ENCODE measurements at regions not wholly inside any gene's neighbourhood (a gene's known extent, or its start where the extent isn't known, plus 50 kb on each side); places are given as distances from the start of the nearest gene placed in this dataset.

DNA sequence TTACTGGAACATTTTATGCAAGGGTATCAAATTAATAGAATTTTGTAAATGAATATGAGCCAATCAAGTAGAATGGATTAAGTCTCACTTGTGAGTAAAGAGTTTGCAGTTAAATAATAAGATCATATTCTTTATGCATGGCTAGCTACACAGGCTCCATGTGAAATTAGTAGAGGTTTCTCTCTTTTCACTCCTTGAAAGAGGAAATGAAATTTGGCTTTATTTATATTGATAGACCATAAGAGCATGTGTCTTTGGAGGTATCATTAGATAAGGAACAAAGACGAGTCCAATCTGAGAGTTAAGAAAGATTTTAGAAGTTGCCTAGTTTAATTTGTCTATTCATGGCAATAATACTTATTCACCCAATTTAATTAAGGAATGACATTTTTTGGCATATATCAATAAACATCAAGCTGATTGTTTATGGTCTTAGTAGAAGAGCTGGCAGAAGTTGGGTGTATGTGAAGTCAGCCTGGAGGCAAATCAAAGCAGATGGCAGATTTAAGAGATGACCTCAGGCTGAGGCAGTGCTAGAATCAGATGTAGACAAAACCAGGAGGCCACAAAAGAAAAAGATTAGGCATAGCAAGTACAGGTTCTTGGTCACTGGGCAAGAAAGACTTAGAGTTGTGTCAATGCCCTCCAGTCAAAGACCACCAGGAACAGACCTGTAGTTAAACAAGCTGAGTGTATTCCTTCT, 406.5 kb upstream of the ARHGEF26 start:
- TF ChIP-seq, protein P1, sequence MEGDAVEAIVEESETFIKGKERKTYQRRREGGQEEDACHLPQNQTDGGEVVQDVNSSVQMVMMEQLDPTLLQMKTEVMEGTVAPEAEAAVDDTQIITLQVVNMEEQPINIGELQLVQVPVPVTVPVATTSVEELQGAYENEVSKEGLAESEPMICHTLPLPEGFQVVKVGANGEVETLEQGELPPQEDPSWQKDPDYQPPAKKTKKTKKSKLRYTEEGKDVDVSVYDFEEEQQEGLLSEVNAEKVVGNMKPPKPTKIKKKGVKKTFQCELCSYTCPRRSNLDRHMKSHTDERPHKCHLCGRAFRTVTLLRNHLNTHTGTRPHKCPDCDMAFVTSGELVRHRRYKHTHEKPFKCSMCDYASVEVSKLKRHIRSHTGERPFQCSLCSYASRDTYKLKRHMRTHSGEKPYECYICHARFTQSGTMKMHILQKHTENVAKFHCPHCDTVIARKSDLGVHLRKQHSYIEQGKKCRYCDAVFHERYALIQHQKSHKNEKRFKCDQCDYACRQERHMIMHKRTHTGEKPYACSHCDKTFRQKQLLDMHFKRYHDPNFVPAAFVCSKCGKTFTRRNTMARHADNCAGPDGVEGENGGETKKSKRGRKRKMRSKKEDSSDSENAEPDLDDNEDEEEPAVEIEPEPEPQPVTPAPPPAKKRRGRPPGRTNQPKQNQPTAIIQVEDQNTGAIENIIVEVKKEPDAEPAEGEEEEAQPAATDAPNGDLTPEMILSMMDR (IDR thresholded peaks at IDR 0.05; ENCODE audit: low read depth, low read length): no peak
- Histone ChIP-seq H3K4me3 (no peak overlapping the region), H3K36me3 (no peaks in the 10 kb centered on the region), H3K9me3 (ENCODE audit: low read depth) (no peaks in the 10 kb centered on the region), H3K4me1 (ENCODE audit: low read depth) (no peaks in the 10 kb centered on the region), H3K27me3 (no peaks in the 10 kb centered on the region), H3K27ac (no peak overlapping the region)
- DNase-seq (ENCODE audit: low read depth in 1 of 2, low spot score in 1 of 2): no peak

DNA sequence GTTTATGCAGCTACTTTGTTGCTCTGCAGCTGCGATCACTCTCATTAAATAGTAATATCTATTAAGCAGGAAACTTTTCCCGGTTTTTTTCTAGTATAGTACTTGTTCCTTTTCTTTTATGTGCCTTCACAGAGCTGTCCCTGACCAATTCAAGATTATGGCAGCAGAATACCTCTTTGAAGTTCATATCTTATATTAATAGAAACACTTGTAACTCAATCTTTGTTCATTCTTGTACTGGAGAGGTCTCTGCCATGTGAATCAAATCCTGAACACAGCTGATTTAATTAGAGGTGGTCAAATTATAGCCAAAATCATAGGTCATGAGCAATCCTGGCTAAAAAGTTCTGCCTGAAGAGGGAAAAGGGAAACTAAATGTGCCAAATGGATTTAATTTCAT, 399.0 kb upstream of the ARHGEF26 start:
- H3K36me3 ChIP-seq: no peaks in the 10 kb centered on the region
- TF ChIP-seq, protein P1 (IDR thresholded peaks at IDR 0.05; ENCODE audit: low read depth, low read length): no peak
- no peaks in the 10 kb centered on the region for H3K27me3 ChIP-seq
- H3K9me3 ChIP-seq (ENCODE audit: low read depth): no peaks in the 10 kb centered on the region
- no peak for DNase-seq (ENCODE audit: low read depth in 1 of 2, low spot score in 1 of 2)
- peaks cover 17% of the 10 kb centered on the region for H3K4me1 ChIP-seq (ENCODE audit: low read depth)
- H3K27ac ChIP-seq: no peak overlapping the region
- H3K4me3 ChIP-seq: no peak overlapping the region

DNA sequence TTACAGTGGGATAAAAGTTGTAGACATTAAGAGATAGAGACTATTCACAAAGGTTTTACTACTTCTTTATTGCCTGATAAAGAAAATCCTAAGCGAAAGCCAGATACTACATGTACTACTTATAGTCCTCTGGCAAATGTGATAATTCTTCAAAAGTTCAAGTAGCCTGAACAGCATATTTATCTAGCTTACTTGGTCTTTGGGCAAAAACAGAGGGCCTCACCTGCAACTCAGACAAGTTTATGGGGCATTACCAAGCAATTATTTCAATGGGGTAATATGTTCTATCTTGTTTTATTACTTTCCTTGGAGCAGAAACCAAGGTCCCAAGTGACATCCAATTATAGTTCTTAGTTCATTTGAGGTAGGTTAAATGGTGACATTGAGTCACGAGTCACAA, 390.1 kb upstream of the ARHGEF26 start:
- H3K36me3 ChIP-seq: no peaks in the 10 kb centered on the region
- H3K27me3 ChIP-seq: no peaks in the 10 kb centered on the region
- H3K9me3 ChIP-seq (ENCODE audit: low read depth): no peaks in the 10 kb centered on the region
- no peaks in the 10 kb centered on the region for H3K4me1 ChIP-seq (ENCODE audit: low read depth)
- TF ChIP-seq, protein P1 (IDR thresholded peaks at IDR 0.05; ENCODE audit: low read depth, low read length): no peak
- no peak overlapping the region for H3K4me3 ChIP-seq
- H3K27ac ChIP-seq: no peak overlapping the region
- no peak for DNase-seq (ENCODE audit: low read depth in 1 of 2, low spot score in 1 of 2)

DNA sequence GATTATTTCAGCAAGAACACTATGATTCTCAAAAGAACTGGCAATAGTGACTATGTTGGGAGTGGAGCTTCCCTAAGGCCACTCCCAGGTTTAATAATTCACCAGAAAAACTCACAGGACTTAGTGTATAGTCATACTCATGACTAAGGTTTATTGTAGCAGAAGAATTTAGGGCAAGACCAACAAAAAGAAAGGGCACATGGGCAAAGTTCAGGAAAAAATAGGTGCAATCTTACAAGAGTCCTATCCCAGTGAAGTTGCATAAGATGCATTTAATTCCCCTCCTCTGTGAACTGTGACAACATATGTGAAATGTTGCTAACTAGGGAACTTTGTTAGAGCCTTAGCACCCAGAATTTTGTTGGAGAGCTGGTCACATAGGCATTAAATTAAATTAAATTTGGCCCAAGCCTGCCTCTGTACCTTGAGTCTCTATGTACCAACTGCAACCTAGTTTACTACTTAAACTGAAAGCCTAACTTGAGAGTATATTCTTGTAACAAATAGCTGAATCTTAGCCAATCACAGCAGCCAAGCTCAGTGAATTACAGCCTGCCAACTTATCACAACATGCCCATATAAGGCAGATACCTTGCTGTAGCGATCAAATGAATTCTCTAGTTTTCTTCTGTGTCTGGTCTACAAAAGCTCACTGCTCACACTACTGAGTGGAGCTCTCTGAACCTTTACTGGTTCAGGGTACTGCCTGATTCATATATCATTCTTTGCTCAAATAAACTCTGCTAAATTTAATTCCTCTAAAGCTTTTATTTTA, 386.2 kb upstream of the ARHGEF26 start:
- peak in 1 of 2 donors; percentile 15 for DNase-seq (ENCODE audit: low read depth in 1 of 2, low spot score in 1 of 2)
- no peaks in the 10 kb centered on the region for H3K27me3 ChIP-seq
- TF ChIP-seq, protein P1 (IDR thresholded peaks at IDR 0.05; ENCODE audit: low read depth, low read length): no peak
- no peak overlapping the region for H3K27ac ChIP-seq
- H3K9me3 ChIP-seq (ENCODE audit: low read depth): no peaks in the 10 kb centered on the region
- H3K4me1 ChIP-seq (ENCODE audit: low read depth): no peaks in the 10 kb centered on the region
- no peaks in the 10 kb centered on the region for H3K36me3 ChIP-seq
- no peak overlapping the region for H3K4me3 ChIP-seq

DNA sequence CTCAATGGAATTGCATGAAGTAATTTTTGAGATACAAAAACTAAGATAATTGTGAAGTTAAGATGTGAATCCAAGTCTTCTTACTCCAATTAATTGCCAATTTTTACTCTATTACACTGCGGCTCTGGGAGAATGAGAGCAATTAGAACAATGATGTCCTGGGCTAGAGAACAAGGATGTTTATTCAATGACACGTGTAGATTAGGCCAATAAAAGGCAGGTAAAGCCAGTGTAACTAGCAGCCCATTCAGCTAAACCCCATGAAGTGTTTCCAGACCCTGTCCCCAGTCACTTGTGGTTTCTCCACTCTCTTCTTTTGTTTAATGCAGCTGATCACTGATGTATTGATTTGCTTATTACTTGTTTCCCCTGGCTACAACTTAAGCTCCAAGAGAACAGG, 381.1 kb upstream of the ARHGEF26 start:
- Histone ChIP-seq H3K27ac (no peak overlapping the region), H3K36me3 (no peaks in the 10 kb centered on the region)
- TF ChIP-seq, protein P1 (IDR thresholded peaks at IDR 0.05; ENCODE audit: low read depth, low read length): no peak

More for the DNA sequence above, 381.1 kb upstream of the ARHGEF26 start:
- no peaks in the 10 kb centered on the region for H3K4me1 ChIP-seq (ENCODE audit: low read depth)
- H3K4me3 ChIP-seq: no peak overlapping the region
- H3K27me3 ChIP-seq: no peaks in the 10 kb centered on the region
- no peaks in the 10 kb centered on the region for H3K9me3 ChIP-seq (ENCODE audit: low read depth)
- no peak for DNase-seq (ENCODE audit: low read depth in 1 of 2, low spot score in 1 of 2)

Data from cardiac muscle cell (in vitro differentiated cells and primary cell).